DOHH2 (cell line): ENCODE measurements at regions not wholly inside any gene's neighbourhood (a gene's known extent, or its start where the extent isn't known, plus 50 kb on each side); places are given as distances from the start of the nearest gene placed in this dataset.

Source experiments
- CTCF ChIP-seq: fragments of 200-600 bp; sonication (generic); IDR thresholded peaks from one replicate; pipeline ENCODE4 v1.5.1; 2014; ENCODE audit warnings: antibody characterized with exemption, mild to moderate bottlenecking, low read depth, low read length; ENCODE audit not compliant: poor library complexity, severe bottlenecking
- EZH2phosphoT487 ChIP-seq: fragments of 200-600 bp; sonication (generic); IDR thresholded peaks from 2 replicates; pipeline ENCODE4 v1.6.1; 2017; ENCODE audit warnings: borderline replicate concordance, mild to moderate bottlenecking, antibody characterized with exemption, low read length, moderate library complexity, mixed read lengths

- TF ChIP-seq CTCF: no peak
- TF ChIP-seq EZH2phosphoT487: no peak
These were observed 93.4 kb downstream of the ADRA2C start for GRCh38 chr4:3859571-3859970.
